ENCODE measurements at regions not wholly inside any gene's neighbourhood (a gene's known extent, or its start where the extent isn't known, plus 50 kb on each side); places are given as distances from the start of the nearest gene placed in this dataset.

- no peak overlapping the region for H3K27ac ChIP-seq
- no peak overlapping the region for H3K4me2 ChIP-seq
- no peak overlapping the region for H3K9ac ChIP-seq
- H3K27me3 ChIP-seq (ENCODE audit: insufficient read depth, low read depth), result no peaks in the 10 kb centered on the region
- H3K4me1 ChIP-seq (ENCODE audit: low read depth, poor library complexity, severe bottlenecking), result no peaks in the 10 kb centered on the region
- no peak overlapping the region for H2AFZ ChIP-seq (ENCODE audit: low read depth)
- no peak for TF ChIP-seq CTCF (conservative IDR thresholded peaks at IDR 0.05; ENCODE audit: low read depth, low read length)
- H3K79me2 ChIP-seq (ENCODE audit: insufficient read depth, low read depth), result no peaks in the 10 kb centered on the region
- H3K4me3 ChIP-seq (IDR thresholded peaks at IDR 0.05; ENCODE audit: insufficient read depth, low read depth, low read length), result no peak overlapping the region
- no peaks in the 10 kb centered on the region for H4K20me1 ChIP-seq (ENCODE audit: insufficient read depth)
- no peaks in the 10 kb centered on the region for H3K36me3 ChIP-seq (ENCODE audit: insufficient read depth)
These were observed 142.7 kb upstream of the DIO3 start for GRCh38 chr14:101418601-101419000.

- H3K4me3 ChIP-seq (IDR thresholded peaks at IDR 0.05; ENCODE audit: insufficient read depth, low read depth, low read length), result no peak overlapping the region
- no peak overlapping the region for H3K27ac ChIP-seq
- H3K4me1 ChIP-seq (ENCODE audit: low read depth, poor library complexity, severe bottlenecking), result no peaks in the 10 kb centered on the region
- H3K36me3 ChIP-seq (ENCODE audit: insufficient read depth), result no peaks in the 10 kb centered on the region
- H4K20me1 ChIP-seq (ENCODE audit: insufficient read depth), result no peaks in the 10 kb centered on the region
- H3K27me3 ChIP-seq (ENCODE audit: insufficient read depth, low read depth), result no peaks in the 10 kb centered on the region
- no peak for TF ChIP-seq CTCF (conservative IDR thresholded peaks at IDR 0.05; ENCODE audit: low read depth, low read length)
- H3K9ac ChIP-seq, result no peak overlapping the region
- no peak overlapping the region for H2AFZ ChIP-seq (ENCODE audit: low read depth)
- H3K4me2 ChIP-seq, result no peak overlapping the region
- H3K79me2 ChIP-seq (ENCODE audit: insufficient read depth, low read depth), result no peaks in the 10 kb centered on the region
These were observed 134.8 kb upstream of the DIO3 start for GRCh38 chr14:101426466-101426865.

GRCh38 chr14:101428409-101428808, 132.9 kb upstream of the DIO3 start:
- Histone ChIP-seq H3K27me3 (ENCODE audit: insufficient read depth, low read depth) (no peaks in the 10 kb centered on the region), H3K9ac (no peak overlapping the region), H3K36me3 (ENCODE audit: insufficient read depth) (no peaks in the 10 kb centered on the region), H3K4me2 (no peak overlapping the region), H3K4me3 (IDR thresholded peaks at IDR 0.05; ENCODE audit: insufficient read depth, low read depth, low read length) (no peak overlapping the region), H3K4me1 (ENCODE audit: low read depth, poor library complexity, severe bottlenecking) (no peaks in the 10 kb centered on the region), H4K20me1 (ENCODE audit: insufficient read depth) (no peaks in the 10 kb centered on the region), H3K79me2 (ENCODE audit: insufficient read depth, low read depth) (no peaks in the 10 kb centered on the region), H2AFZ (ENCODE audit: low read depth) (no peak overlapping the region), H3K27ac (no peak overlapping the region)
- TF ChIP-seq CTCF (conservative IDR thresholded peaks at IDR 0.05; ENCODE audit: low read depth, low read length), result no peak

- no peak for TF ChIP-seq CTCF (conservative IDR thresholded peaks at IDR 0.05; ENCODE audit: low read depth, low read length)
- Histone ChIP-seq H2AFZ (ENCODE audit: low read depth) (no peak overlapping the region), H3K79me2 (ENCODE audit: insufficient read depth, low read depth) (no peaks in the 10 kb centered on the region), H3K9ac (no peak overlapping the region), H4K20me1 (ENCODE audit: insufficient read depth) (no peaks in the 10 kb centered on the region), H3K36me3 (ENCODE audit: insufficient read depth) (no peaks in the 10 kb centered on the region), H3K4me3 (IDR thresholded peaks at IDR 0.05; ENCODE audit: insufficient read depth, low read depth, low read length) (no peak overlapping the region), H3K27me3 (ENCODE audit: insufficient read depth, low read depth) (no peaks in the 10 kb centered on the region), H3K4me2 (no peak overlapping the region), H3K4me1 (ENCODE audit: low read depth, poor library complexity, severe bottlenecking) (no peaks in the 10 kb centered on the region), H3K27ac (no peak overlapping the region)
These were observed 125.7 kb upstream of the DIO3 start for GRCh38 chr14:101435546-101435945.

GRCh38 chr14:101439023-101439422, 122.3 kb upstream of the DIO3 start:
- TF ChIP-seq CTCF (conservative IDR thresholded peaks at IDR 0.05; ENCODE audit: low read depth, low read length), result no peak
- Histone ChIP-seq H3K27ac (no peak overlapping the region), H3K9ac (no peak overlapping the region), H2AFZ (ENCODE audit: low read depth) (no peak overlapping the region), H3K79me2 (ENCODE audit: insufficient read depth, low read depth) (no peaks in the 10 kb centered on the region), H3K36me3 (ENCODE audit: insufficient read depth) (no peaks in the 10 kb centered on the region), H3K27me3 (ENCODE audit: insufficient read depth, low read depth) (no peaks in the 10 kb centered on the region), H3K4me2 (no peak overlapping the region), H4K20me1 (ENCODE audit: insufficient read depth) (no peaks in the 10 kb centered on the region), H3K4me1 (ENCODE audit: low read depth, poor library complexity, severe bottlenecking) (no peaks in the 10 kb centered on the region), H3K4me3 (IDR thresholded peaks at IDR 0.05; ENCODE audit: insufficient read depth, low read depth, low read length) (no peak overlapping the region)
